ENCODE measurements at regions not wholly inside any gene's neighbourhood (a gene's known extent, or its start where the extent isn't known, plus 50 kb on each side); places are given as distances from the start of the nearest gene placed in this dataset.

DNA sequence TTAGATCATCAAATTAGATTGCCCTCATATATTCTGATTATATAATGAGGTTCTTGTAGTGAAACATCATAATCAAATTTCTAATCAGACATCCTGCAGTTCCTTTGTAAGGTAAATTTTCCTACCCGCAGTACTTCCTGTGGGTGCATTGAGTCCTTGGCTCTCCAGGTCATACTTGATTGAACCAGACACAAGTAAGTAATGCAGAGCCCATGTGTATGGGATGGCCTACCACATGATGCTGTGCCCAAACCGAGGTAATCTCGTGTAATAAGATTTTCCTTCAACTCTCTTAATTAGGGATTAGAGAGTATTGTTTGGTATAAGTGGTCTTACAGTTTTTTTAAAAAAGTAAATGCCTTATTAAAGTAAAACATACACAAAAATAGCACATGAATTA is 1841.8 kb downstream of the PCDH7 start:
- TF ChIP-seq, protein P1, sequence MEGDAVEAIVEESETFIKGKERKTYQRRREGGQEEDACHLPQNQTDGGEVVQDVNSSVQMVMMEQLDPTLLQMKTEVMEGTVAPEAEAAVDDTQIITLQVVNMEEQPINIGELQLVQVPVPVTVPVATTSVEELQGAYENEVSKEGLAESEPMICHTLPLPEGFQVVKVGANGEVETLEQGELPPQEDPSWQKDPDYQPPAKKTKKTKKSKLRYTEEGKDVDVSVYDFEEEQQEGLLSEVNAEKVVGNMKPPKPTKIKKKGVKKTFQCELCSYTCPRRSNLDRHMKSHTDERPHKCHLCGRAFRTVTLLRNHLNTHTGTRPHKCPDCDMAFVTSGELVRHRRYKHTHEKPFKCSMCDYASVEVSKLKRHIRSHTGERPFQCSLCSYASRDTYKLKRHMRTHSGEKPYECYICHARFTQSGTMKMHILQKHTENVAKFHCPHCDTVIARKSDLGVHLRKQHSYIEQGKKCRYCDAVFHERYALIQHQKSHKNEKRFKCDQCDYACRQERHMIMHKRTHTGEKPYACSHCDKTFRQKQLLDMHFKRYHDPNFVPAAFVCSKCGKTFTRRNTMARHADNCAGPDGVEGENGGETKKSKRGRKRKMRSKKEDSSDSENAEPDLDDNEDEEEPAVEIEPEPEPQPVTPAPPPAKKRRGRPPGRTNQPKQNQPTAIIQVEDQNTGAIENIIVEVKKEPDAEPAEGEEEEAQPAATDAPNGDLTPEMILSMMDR (IDR thresholded peaks at IDR 0.05), result no peak
- TF ChIP-seq POLR2A (IDR thresholded peaks at IDR 0.05), result no peak

Data from adrenal gland (tissue), 5 donors.